ENCODE measurements at regions not wholly inside any gene's neighbourhood (a gene's known extent, or its start where the extent isn't known, plus 50 kb on each side); places are given as distances from the start of the nearest gene placed in this dataset.

- H3K9ac ChIP-seq (ENCODE audit: low read length), result no peak overlapping the region
- H3K9me2 ChIP-seq (ENCODE audit: low read depth, low read length), result no peaks in the 10 kb centered on the region
- no peaks in the 10 kb centered on the region for H4K20me1 ChIP-seq (ENCODE audit: insufficient read depth, low read length)
- H3F3A ChIP-seq (ENCODE audit: insufficient read depth, low read length), result no peaks in the 10 kb centered on the region
- H3K36me3 ChIP-seq (ENCODE audit: insufficient read depth, low read length), result no peaks in the 10 kb centered on the region
- H3K79me2 ChIP-seq (ENCODE audit: insufficient read depth, low read length), result no peaks in the 10 kb centered on the region
- no peaks in the 10 kb centered on the region for H3K9me3 ChIP-seq (ENCODE audit: low read length)
- H3K4me3 ChIP-seq (ENCODE audit: low read depth, low read length, poor library complexity, severe bottlenecking), result no peak overlapping the region
- H3K4me2 ChIP-seq (ENCODE audit: low read length), result no peak overlapping the region
- H3K4me1 ChIP-seq (ENCODE audit: insufficient read depth, low read length, severe bottlenecking), result no peaks in the 10 kb centered on the region
- no peaks in the 10 kb centered on the region for H3K27me3 ChIP-seq (ENCODE audit: insufficient read depth, low read length)
- H2AFZ ChIP-seq (ENCODE audit: low read length), result no peak overlapping the region
- no peak overlapping the region for H3K27ac ChIP-seq (ENCODE audit: low read depth, low read length, poor library complexity, severe bottlenecking)
- no peak for TF ChIP-seq CTCF (IDR thresholded peaks at IDR 0.05; ENCODE audit: low read length)
- TF ChIP-seq EZH2 (IDR thresholded peaks at IDR 0.05; ENCODE audit: borderline replicate concordance, low read length), result no peak
These were observed 867.8 kb downstream of the SQOR start for GRCh38 chr15:46502667-46503066.

GRCh38 chr15:46518381-46518780, 883.6 kb downstream of the SQOR start:
- Histone ChIP-seq H3K79me2 (ENCODE audit: insufficient read depth, low read length) (no peaks in the 10 kb centered on the region), H3K4me1 (ENCODE audit: insufficient read depth, low read length, severe bottlenecking) (no peaks in the 10 kb centered on the region), H2AFZ (ENCODE audit: low read length) (no peak overlapping the region), H3K27me3 (ENCODE audit: insufficient read depth, low read length) (no peaks in the 10 kb centered on the region), H3K9me3 (ENCODE audit: low read length) (no peaks in the 10 kb centered on the region), H3K36me3 (ENCODE audit: insufficient read depth, low read length) (no peaks in the 10 kb centered on the region), H3K9ac (ENCODE audit: low read length) (no peak overlapping the region), H3K27ac (ENCODE audit: low read depth, low read length, poor library complexity, severe bottlenecking) (no peak overlapping the region), H3K9me2 (ENCODE audit: low read depth, low read length) (no peaks in the 10 kb centered on the region), H3K4me3 (ENCODE audit: low read depth, low read length, poor library complexity, severe bottlenecking) (no peak overlapping the region), H3F3A (ENCODE audit: insufficient read depth, low read length) (no peaks in the 10 kb centered on the region), H4K20me1 (ENCODE audit: insufficient read depth, low read length) (no peaks in the 10 kb centered on the region), H3K4me2 (ENCODE audit: low read length) (no peak overlapping the region)
- TF ChIP-seq EZH2 (IDR thresholded peaks at IDR 0.05; ENCODE audit: borderline replicate concordance, low read length), result no peak
- TF ChIP-seq CTCF (IDR thresholded peaks at IDR 0.05; ENCODE audit: low read length), result no peak

- Histone ChIP-seq H3K9ac (ENCODE audit: low read length) (no peak overlapping the region), H3K4me2 (ENCODE audit: low read length) (no peak overlapping the region), H3K36me3 (ENCODE audit: insufficient read depth, low read length) (no peaks in the 10 kb centered on the region), H3K4me1 (ENCODE audit: insufficient read depth, low read length, severe bottlenecking) (no peaks in the 10 kb centered on the region), H3K27me3 (ENCODE audit: insufficient read depth, low read length) (no peaks in the 10 kb centered on the region), H3K4me3 (ENCODE audit: low read depth, low read length, poor library complexity, severe bottlenecking) (no peak overlapping the region), H2AFZ (ENCODE audit: low read length) (no peak overlapping the region), H3K27ac (ENCODE audit: low read depth, low read length, poor library complexity, severe bottlenecking) (no peak overlapping the region), H3K9me3 (ENCODE audit: low read length) (no peaks in the 10 kb centered on the region), H3K9me2 (ENCODE audit: low read depth, low read length) (no peaks in the 10 kb centered on the region), H3F3A (ENCODE audit: insufficient read depth, low read length) (no peaks in the 10 kb centered on the region), H3K79me2 (ENCODE audit: insufficient read depth, low read length) (no peaks in the 10 kb centered on the region), H4K20me1 (ENCODE audit: insufficient read depth, low read length) (no peaks in the 10 kb centered on the region)
- TF ChIP-seq EZH2 (IDR thresholded peaks at IDR 0.05; ENCODE audit: borderline replicate concordance, low read length) (no peak), CTCF (IDR thresholded peaks at IDR 0.05; ENCODE audit: low read length) (no peak)
These were observed 888.9 kb downstream of the SQOR start for GRCh38 chr15:46523701-46524100.
